ENCODE measurements at regions not wholly inside any gene's neighbourhood (a gene's known extent, or its start where the extent isn't known, plus 50 kb on each side); places are given as distances from the start of the nearest gene placed in this dataset.

DNA sequence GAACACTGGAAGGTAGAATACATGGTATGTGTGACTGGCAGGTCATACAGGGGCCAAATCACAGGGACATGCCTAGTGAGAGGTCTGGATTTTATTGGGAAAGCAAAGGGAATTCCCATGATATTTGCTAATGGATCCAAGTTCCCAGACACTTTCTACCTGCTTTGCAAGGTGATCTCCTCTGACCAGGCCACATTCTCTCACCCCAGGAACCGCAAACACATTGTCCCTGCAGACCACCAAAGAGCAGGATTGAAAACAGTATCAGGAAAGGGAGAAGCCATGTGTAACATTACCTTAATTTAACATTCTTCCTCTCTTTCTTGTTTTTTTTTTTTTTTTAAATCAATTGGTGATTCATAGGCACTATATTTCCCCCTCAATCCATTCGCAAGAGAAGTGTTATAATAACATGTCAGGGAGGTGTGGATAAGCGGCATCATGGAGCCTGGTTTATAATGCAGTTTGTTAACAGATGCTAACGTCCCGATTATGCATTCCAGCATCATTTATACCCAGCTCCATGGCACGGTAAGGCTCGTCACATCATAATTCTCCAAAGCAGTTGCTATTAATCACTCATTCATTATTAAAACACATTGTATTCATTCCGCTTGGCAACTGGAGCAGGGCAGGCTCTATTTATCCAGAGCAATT is 155.1 kb upstream of the CCL2 start (continued):
- TF ChIP-seq FOXM1 (IDR thresholded peaks at IDR 0.05; ENCODE audit: low read depth, low read length), result no peak
- no peak for TF ChIP-seq RAD21 (IDR thresholded peaks at IDR 0.05; ENCODE audit: insufficient read depth, low read depth, low read length)
- TF ChIP-seq MTA3 (IDR thresholded peaks at IDR 0.05; ENCODE audit: borderline replicate concordance, low read length), result no peak
- no peak for TF ChIP-seq RB1 (IDR thresholded peaks at IDR 0.05; ENCODE audit: borderline replicate concordance)
- TF ChIP-seq BRCA1 (IDR thresholded peaks at IDR 0.05; ENCODE audit: low read depth, low read length), result no peak
- no peak for TF ChIP-seq PAX5 (IDR thresholded peaks at IDR 0.05; ENCODE audit: borderline replicate concordance, low read depth, low read length)
- no peak for TF ChIP-seq EZH2 (IDR thresholded peaks at IDR 0.05; ENCODE audit: borderline replicate concordance, control insufficient read depth, low read depth, low read length)

DNA sequence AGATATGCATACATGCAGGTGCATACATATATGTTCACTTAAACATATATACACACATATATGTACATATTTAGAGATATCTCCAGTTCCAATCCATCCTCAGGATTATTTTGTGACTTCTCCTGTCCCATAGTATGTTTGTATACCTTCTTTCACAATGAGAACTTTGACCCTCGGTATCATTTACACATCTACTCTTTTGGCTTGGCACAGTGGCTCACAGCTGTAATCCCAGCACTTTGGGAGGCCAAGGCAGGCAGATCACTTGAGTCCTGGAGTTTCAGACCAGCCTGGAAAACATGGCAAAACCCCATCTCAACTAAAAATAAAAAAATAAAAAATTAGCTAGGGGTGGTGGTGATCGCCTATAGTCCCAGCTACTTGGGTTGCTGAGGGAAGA is 148.1 kb upstream of the CCL2 start:
- H3K79me2 ChIP-seq (ENCODE audit: control insufficient read depth, insufficient read depth, low read length), result no peaks in the 10 kb centered on the region
- in situ Hi-C loops (cut with MboI), result no loop called here
- no peak for TF ChIP-seq SMARCA5 (IDR thresholded peaks at IDR 0.05)
- TF ChIP-seq, protein P1, sequence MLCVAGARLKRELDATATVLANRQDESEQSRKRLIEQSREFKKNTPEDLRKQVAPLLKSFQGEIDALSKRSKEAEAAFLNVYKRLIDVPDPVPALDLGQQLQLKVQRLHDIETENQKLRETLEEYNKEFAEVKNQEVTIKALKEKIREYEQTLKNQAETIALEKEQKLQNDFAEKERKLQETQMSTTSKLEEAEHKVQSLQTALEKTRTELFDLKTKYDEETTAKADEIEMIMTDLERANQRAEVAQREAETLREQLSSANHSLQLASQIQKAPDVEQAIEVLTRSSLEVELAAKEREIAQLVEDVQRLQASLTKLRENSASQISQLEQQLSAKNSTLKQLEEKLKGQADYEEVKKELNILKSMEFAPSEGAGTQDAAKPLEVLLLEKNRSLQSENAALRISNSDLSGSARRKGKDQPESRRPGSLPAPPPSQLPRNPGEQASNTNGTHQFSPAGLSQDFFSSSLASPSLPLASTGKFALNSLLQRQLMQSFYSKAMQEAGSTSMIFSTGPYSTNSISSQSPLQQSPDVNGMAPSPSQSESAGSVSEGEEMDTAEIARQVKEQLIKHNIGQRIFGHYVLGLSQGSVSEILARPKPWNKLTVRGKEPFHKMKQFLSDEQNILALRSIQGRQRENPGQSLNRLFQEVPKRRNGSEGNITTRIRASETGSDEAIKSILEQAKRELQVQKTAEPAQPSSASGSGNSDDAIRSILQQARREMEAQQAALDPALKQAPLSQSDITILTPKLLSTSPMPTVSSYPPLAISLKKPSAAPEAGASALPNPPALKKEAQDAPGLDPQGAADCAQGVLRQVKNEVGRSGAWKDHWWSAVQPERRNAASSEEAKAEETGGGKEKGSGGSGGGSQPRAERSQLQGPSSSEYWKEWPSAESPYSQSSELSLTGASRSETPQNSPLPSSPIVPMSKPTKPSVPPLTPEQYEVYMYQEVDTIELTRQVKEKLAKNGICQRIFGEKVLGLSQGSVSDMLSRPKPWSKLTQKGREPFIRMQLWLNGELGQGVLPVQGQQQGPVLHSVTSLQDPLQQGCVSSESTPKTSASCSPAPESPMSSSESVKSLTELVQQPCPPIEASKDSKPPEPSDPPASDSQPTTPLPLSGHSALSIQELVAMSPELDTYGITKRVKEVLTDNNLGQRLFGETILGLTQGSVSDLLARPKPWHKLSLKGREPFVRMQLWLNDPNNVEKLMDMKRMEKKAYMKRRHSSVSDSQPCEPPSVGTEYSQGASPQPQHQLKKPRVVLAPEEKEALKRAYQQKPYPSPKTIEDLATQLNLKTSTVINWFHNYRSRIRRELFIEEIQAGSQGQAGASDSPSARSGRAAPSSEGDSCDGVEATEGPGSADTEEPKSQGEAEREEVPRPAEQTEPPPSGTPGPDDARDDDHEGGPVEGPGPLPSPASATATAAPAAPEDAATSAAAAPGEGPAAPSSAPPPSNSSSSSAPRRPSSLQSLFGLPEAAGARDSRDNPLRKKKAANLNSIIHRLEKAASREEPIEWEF (IDR thresholded peaks at IDR 0.05; ENCODE audit: insufficient replicate concordance, low read depth, low read length), result no peak
- no peak for TF ChIP-seq SMAD5 (IDR thresholded peaks at IDR 0.05; ENCODE audit: low read depth)
- TF ChIP-seq SMAD1 (IDR thresholded peaks at IDR 0.05; ENCODE audit: low read depth, partially characterized antibody), result no peak
- no peak for TF ChIP-seq NBN (IDR thresholded peaks at IDR 0.05)
- TF ChIP-seq, protein P2, sequence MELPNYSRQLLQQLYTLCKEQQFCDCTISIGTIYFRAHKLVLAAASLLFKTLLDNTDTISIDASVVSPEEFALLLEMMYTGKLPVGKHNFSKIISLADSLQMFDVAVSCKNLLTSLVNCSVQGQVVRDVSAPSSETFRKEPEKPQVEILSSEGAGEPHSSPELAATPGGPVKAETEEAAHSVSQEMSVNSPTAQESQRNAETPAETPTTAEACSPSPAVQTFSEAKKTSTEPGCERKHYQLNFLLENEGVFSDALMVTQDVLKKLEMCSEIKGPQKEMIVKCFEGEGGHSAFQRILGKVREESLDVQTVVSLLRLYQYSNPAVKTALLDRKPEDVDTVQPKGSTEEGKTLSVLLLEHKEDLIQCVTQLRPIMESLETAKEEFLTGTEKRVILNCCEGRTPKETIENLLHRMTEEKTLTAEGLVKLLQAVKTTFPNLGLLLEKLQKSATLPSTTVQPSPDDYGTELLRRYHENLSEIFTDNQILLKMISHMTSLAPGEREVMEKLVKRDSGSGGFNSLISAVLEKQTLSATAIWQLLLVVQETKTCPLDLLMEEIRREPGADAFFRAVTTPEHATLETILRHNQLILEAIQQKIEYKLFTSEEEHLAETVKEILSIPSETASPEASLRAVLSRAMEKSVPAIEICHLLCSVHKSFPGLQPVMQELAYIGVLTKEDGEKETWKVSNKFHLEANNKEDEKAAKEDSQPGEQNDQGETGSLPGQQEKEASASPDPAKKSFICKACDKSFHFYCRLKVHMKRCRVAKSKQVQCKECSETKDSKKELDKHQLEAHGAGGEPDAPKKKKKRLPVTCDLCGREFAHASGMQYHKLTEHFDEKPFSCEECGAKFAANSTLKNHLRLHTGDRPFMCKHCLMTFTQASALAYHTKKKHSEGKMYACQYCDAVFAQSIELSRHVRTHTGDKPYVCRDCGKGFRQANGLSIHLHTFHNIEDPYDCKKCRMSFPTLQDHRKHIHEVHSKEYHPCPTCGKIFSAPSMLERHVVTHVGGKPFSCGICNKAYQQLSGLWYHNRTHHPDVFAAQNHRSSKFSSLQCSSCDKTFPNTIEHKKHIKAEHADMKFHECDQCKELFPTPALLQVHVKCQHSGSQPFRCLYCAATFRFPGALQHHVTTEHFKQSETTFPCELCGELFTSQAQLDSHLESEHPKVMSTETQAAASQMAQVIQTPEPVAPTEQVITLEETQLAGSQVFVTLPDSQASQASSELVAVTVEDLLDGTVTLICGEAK (IDR thresholded peaks at IDR 0.05; ENCODE audit: borderline replicate concordance), result no peak
- TF ChIP-seq, protein P3, sequence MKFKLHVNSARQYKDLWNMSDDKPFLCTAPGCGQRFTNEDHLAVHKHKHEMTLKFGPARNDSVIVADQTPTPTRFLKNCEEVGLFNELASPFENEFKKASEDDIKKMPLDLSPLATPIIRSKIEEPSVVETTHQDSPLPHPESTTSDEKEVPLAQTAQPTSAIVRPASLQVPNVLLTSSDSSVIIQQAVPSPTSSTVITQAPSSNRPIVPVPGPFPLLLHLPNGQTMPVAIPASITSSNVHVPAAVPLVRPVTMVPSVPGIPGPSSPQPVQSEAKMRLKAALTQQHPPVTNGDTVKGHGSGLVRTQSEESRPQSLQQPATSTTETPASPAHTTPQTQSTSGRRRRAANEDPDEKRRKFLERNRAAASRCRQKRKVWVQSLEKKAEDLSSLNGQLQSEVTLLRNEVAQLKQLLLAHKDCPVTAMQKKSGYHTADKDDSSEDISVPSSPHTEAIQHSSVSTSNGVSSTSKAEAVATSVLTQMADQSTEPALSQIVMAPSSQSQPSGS (IDR thresholded peaks at IDR 0.05; ENCODE audit: low read length), result no peak

More for the DNA sequence above, 148.1 kb upstream of the CCL2 start:
- Histone ChIP-seq H3K36me3 (ENCODE audit: control insufficient read depth in 2 of 2, insufficient read depth in 2 of 2, low read length in 1 of 2) (no peaks in the 10 kb centered on the region), H4K20me1 (ENCODE audit: control insufficient read depth, insufficient read depth) (no peaks in the 10 kb centered on the region), H3K4me3 (no peak overlapping the region), H3K27me3 (replicated peaks in 1 of 2; ENCODE audit: control insufficient read depth in 2 of 2, insufficient read depth in 2 of 2, low read length in 1 of 2) (no peaks in the 10 kb centered on the region; a peak in 1 of 4 replicates), H3K9me3 (replicated peaks; ENCODE audit: control insufficient read depth, insufficient read depth, low read length) (no peaks in the 10 kb centered on the region), H3K4me1 (ENCODE audit: control insufficient read depth, insufficient read depth, low read length) (no peaks in the 10 kb centered on the region), H3K4me2 (ENCODE audit: control insufficient read depth, insufficient read depth) (no peak overlapping the region), H2AFZ (ENCODE audit: control insufficient read depth, low read depth, low read length) (no peak overlapping the region), H3K27ac (ENCODE audit: control insufficient read depth, insufficient read depth) (no peak overlapping the region), H3K9ac (ENCODE audit: control insufficient read depth, insufficient read depth, low read length) (no peak overlapping the region)
- WGBS (ENCODE audit: insufficient coverage, insufficient replicate concordance, low lambda C conversion rate, missing lambda C conversion rate), result 0% methylated on average over 2 of the region's 2 CpGs
- ChIA-PET CTCF (no interaction called here), POLR2A (no interaction called here), SMC1A (ENCODE audit: uncharacterized antibody, unreplicated experiment) (no interaction called here), RAD21 (ENCODE audit: unreplicated experiment) (no interaction called here)
- FAIRE-seq (no peak), ATAC-seq (no peak), DNase-seq (ENCODE audit: low read depth, low spot score) (no peak)
- intact Hi-C loops (cut with micrococcal nuclease; ENCODE audit: unreplicated experiment), result no loop called here
- no TSS peak for BruUV-seq (replicated peaks)

Measured in GM12878 (cell line).